ENCODE measurements at regions not wholly inside any gene's neighbourhood (a gene's known extent, or its start where the extent isn't known, plus 50 kb on each side); places are given as distances from the start of the nearest gene placed in this dataset.

GRCh38 chrX:99973572-99974226 lies 436.4 kb downstream of the PCDH19 start:
- Histone ChIP-seq H4K20me1 (ENCODE audit: control insufficient read depth, insufficient read depth, insufficient read length) (no peaks in the 10 kb centered on the region), H2AK5ac (ENCODE audit: insufficient read length, low read length) (no peak overlapping the region), H3K4me2 (ENCODE audit: insufficient read depth, insufficient read length, low read length) (no peak overlapping the region), H3K27me3 (ENCODE audit: insufficient read depth, low read length) (no peaks in the 10 kb centered on the region), H3K9ac (ENCODE audit: extremely low read depth, insufficient read length, low read length) (no peak overlapping the region), H3K4me1 (ENCODE audit: insufficient read depth, low read length) (no peaks in the 10 kb centered on the region), H3K27ac (ENCODE audit: insufficient read length, low read depth, low read length) (no peak overlapping the region), H2BK120ac (ENCODE audit: low read depth, low read length, poor library complexity, severe bottlenecking) (no peak overlapping the region), H4K91ac (ENCODE audit: insufficient read length, low read depth, low read length) (no peak overlapping the region), H2BK15ac (ENCODE audit: low read depth, low read length) (no peak overlapping the region), H3K79me2 (ENCODE audit: insufficient read depth, low read length) (no peaks in the 10 kb centered on the region), H3K4ac (ENCODE audit: low read depth, low read length) (no peak overlapping the region), H3K14ac (ENCODE audit: insufficient read depth, low read length) (no peak overlapping the region), H2BK12ac (ENCODE audit: insufficient read length, low read depth, low read length) (no peak overlapping the region), H4K5ac (ENCODE audit: insufficient read length, low read depth, low read length) (no peak overlapping the region), H3T11ph (ENCODE audit: low read length) (no peak overlapping the region), H2BK20ac (ENCODE audit: low read depth, low read length, poor library complexity, severe bottlenecking) (no peak overlapping the region), H3K9me3 (ENCODE audit: control insufficient read depth, low read depth, low read length) (no peaks in the 10 kb centered on the region), H2BK5ac (ENCODE audit: insufficient read length, low read length) (no peak overlapping the region), H3K18ac (ENCODE audit: insufficient read length, low read depth, low read length) (no peak overlapping the region), H2AFZ (ENCODE audit: low read length) (no peak overlapping the region), H4K8ac (replicated peaks; ENCODE audit: insufficient read length, low read depth, low read length) (no peak overlapping the region), H3K79me1 (ENCODE audit: insufficient read depth, low read depth, low read length, poor library complexity, severe bottlenecking) (no peaks in the 10 kb centered on the region), H3K23me2 (ENCODE audit: insufficient read length, low read depth, low read length, poor library complexity, severe bottlenecking) (no peaks in the 10 kb centered on the region), H3K56ac (ENCODE audit: insufficient read length, low read depth, low read length) (no peak overlapping the region), H3K23ac (ENCODE audit: insufficient read length, low read depth, low read length) (no peak overlapping the region)
- WGBS (ENCODE audit: extremely low coverage, insufficient read length, low lambda C conversion rate): no CpG with 5 or more reads among the region's 3 CpGs
- Mint-ChIP-seq H3K27ac (no peak overlapping the region), H3K4me3 (no peak overlapping the region), H3K4me1 (no peaks in the 10 kb centered on the region), H3K36me3 (ENCODE audit: insufficient read depth in 1 of 3, low read depth in 3 of 3) (no peaks in the 10 kb centered on the region), H3K9me3 (no peaks in the 10 kb centered on the region), H3K27me3 (ENCODE audit: low read depth) (peaks cover 2% of the 10 kb centered on the region; the same call in 1 of the 2 replicates)
- no peak for TF ChIP-seq CTCF (conservative IDR thresholded peaks at IDR 0.05)
- no peak for DNase-seq

All from H9 (cell line).